Activated CD8-positive, alpha-beta T cell treated with anti-CD3 and anti-CD28 coated beads, Interleukin-2, amount 10 ng/mL, durations not matched to agents 7 days and 5 days (primary cell): ENCODE measurements at regions not wholly inside any gene's neighbourhood (a gene's known extent, or its start where the extent isn't known, plus 50 kb on each side); places are given as distances from the start of the nearest gene placed in this dataset.

ENCODE experiments used
- ATAC-seq: fragments of 150-1000 bp; cut with Tn5 transposase; one replicate; pipeline ENCODE4 v1.10.0; 2021; ENCODE audit warnings: moderate library complexity
- CTCF ChIA-PET: fragments of 350-600 bp; sonication (Branson Sonifier 250); formaldehyde crosslinking; loops from one replicate; lab custom pipeline; 2021; ENCODE audit warnings: antibody characterized with exemption; lab: Charles Lee
- POLR2A ChIA-PET: fragments of 350-600 bp; sonication (Branson Sonifier 250); formaldehyde crosslinking; loops from one replicate; lab custom pipeline; 2021; ENCODE audit warnings: antibody characterized with exemption; lab: Charles Lee
- DNase-seq: peaks from one replicate; pipeline ENCODE4 v3.0.0-alpha.2; 2020
- H3K27ac Mint-ChIP-seq: one replicate; pipeline ENCODE4 v1.8.0; 2021; ENCODE audit warnings: mild to moderate bottlenecking, mixed read lengths
- H3K27me3 Mint-ChIP-seq: one replicate; pipeline ENCODE4 v1.8.0; 2021; ENCODE audit warnings: low read depth, mixed read lengths
- H3K36me3 Mint-ChIP-seq: one replicate; pipeline ENCODE4 v1.8.0; 2021; ENCODE audit warnings: low read depth, mixed read lengths
- H3K4me1 Mint-ChIP-seq: one replicate; pipeline ENCODE4 v1.8.0; 2021; ENCODE audit warnings: low read depth, mixed read lengths
- H3K4me3 Mint-ChIP-seq: one replicate; pipeline ENCODE4 v1.8.0; 2021; ENCODE audit warnings: mild to moderate bottlenecking, mixed read lengths
- H3K9me3 Mint-ChIP-seq: one replicate; pipeline ENCODE4 v1.8.0; 2022; ENCODE audit warnings: mixed read lengths; ENCODE audit not compliant: insufficient read depth

GRCh38 chrX:37943554-37944344, 62.6 kb upstream of the SYTL5 start:
- CTCF ChIA-PET, result interaction anchor here (1.3 kb wide), 1 partner anchor 223 kb away, joined by 3 read pairs; no protein-coding TSS in a partner anchor
- Mint-ChIP-seq H3K4me1 (no peaks in the 10 kb centered on the region), H3K4me3 (no peak overlapping the region), H3K27ac (no peak overlapping the region), H3K36me3 (no peaks in the 10 kb centered on the region), H3K9me3 (no peaks in the 10 kb centered on the region), H3K27me3 (no peaks in the 10 kb centered on the region)
- ATAC-seq (no peak), DNase-seq (no peak)
- POLR2A ChIA-PET, result no interaction called here

GRCh38 chrX:37946197-37946596, 60.2 kb upstream of the SYTL5 start:
- ChIA-PET CTCF (no interaction called here), POLR2A (no interaction called here)
- Mint-ChIP-seq H3K9me3 (no peaks in the 10 kb centered on the region), H3K27me3 (no peaks in the 10 kb centered on the region), H3K4me1 (no peaks in the 10 kb centered on the region), H3K4me3 (no peak overlapping the region), H3K36me3 (no peaks in the 10 kb centered on the region), H3K27ac (no peak overlapping the region)
- ATAC-seq, result no peak
- DNase-seq, result no peak

DNA sequence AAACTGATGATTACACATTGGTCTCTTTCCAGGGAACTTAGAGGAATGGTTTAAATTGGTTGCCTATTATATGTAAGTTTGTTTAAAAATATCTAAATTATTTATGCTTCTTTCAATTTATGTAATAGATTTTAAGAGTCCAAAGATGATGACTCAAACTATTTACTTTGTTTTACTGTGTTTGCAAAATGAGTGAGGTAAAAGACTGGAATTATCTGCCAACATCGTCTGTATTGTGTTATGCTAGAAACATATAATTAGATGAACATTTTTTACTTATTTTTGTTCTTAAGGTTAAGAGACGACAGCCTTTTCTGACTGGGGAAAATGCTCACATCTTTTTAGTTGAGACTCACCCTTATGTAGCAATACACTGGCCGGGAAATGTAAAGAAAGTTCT, 51.1 kb upstream of the SYTL5 start:
- no peak for ATAC-seq
- Mint-ChIP-seq H3K36me3 (no peaks in the 10 kb centered on the region), H3K9me3 (no peaks in the 10 kb centered on the region), H3K4me1 (peaks cover 2% of the 10 kb centered on the region), H3K4me3 (no peak overlapping the region), H3K27me3 (no peaks in the 10 kb centered on the region), H3K27ac (no peak overlapping the region)
- no peak for DNase-seq
- POLR2A ChIA-PET, result no interaction called here
- CTCF ChIA-PET, result no interaction called here

DNA sequence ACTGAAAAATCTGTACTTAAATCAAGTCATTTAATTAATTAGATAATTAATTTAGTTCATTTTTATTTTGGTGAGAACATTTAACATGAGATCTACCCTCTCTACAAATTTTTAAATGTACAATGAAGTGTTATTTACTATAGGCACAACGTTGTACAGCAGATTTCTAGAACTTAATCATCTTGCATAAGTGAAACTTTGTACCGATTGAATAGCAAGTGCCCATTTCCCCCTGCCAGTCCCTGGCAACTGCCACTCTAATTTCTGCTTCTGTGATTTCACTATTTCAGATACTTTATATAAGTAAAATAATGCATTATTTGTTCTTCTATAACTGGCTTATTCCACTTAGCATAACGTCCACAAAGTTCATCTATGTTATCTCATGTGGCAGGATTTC, 50.1 kb upstream of the SYTL5 start:
- H3K36me3 Mint-ChIP-seq, result no peaks in the 10 kb centered on the region
- H3K9me3 Mint-ChIP-seq, result no peaks in the 10 kb centered on the region
- ChIA-PET CTCF (no interaction called here), POLR2A (no interaction called here)
- ATAC-seq, result no peak
- H3K4me3 Mint-ChIP-seq, result no peak overlapping the region
- H3K4me1 Mint-ChIP-seq, result peaks cover 3% of the 10 kb centered on the region
- no peak for DNase-seq
- no peak overlapping the region for H3K27ac Mint-ChIP-seq
- H3K27me3 Mint-ChIP-seq, result no peaks in the 10 kb centered on the region
